ENCODE measurements at regions not wholly inside any gene's neighbourhood (a gene's known extent, or its start where the extent isn't known, plus 50 kb on each side); places are given as distances from the start of the nearest gene placed in this dataset.

DNA sequence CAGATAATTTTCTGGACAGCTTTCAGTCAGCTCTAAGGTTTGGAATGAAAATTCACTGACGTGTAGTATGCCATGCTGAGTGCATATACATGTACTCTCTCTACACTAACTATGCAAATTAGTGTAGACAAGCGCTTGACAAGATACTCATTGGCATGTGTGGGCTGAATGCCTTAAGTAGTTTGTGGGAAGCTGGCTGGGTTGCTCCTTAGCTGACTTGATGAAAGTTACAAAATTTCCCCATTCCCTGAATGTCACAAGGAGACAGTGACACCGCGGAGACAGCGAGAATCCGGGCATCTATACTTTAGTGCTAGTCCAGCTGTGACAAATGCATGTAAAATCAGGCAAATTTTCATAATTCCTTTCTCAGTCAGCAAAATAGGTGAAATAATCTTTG lies 51.6 kb upstream of the C5orf46 start:
- H3K36me3 ChIP-seq = no peaks in the 10 kb centered on the region
- TF ChIP-seq, protein P1, sequence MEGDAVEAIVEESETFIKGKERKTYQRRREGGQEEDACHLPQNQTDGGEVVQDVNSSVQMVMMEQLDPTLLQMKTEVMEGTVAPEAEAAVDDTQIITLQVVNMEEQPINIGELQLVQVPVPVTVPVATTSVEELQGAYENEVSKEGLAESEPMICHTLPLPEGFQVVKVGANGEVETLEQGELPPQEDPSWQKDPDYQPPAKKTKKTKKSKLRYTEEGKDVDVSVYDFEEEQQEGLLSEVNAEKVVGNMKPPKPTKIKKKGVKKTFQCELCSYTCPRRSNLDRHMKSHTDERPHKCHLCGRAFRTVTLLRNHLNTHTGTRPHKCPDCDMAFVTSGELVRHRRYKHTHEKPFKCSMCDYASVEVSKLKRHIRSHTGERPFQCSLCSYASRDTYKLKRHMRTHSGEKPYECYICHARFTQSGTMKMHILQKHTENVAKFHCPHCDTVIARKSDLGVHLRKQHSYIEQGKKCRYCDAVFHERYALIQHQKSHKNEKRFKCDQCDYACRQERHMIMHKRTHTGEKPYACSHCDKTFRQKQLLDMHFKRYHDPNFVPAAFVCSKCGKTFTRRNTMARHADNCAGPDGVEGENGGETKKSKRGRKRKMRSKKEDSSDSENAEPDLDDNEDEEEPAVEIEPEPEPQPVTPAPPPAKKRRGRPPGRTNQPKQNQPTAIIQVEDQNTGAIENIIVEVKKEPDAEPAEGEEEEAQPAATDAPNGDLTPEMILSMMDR (IDR thresholded peaks at IDR 0.05; ENCODE audit: borderline replicate concordance) = no peak
- no peaks in the 10 kb centered on the region for H3K9me3 ChIP-seq (replicated peaks)
- intact Hi-C loops (cut with micrococcal nuclease) = no loop called here
- no peak overlapping the region for H3K4me3 ChIP-seq
- no peaks in the 10 kb centered on the region for H3K27me3 ChIP-seq (ENCODE audit: low read depth)
- no peak overlapping the region for H3K27ac ChIP-seq (replicated peaks)
- DNase-seq = no peak
- no peaks in the 10 kb centered on the region for H3K4me1 ChIP-seq

DNA sequence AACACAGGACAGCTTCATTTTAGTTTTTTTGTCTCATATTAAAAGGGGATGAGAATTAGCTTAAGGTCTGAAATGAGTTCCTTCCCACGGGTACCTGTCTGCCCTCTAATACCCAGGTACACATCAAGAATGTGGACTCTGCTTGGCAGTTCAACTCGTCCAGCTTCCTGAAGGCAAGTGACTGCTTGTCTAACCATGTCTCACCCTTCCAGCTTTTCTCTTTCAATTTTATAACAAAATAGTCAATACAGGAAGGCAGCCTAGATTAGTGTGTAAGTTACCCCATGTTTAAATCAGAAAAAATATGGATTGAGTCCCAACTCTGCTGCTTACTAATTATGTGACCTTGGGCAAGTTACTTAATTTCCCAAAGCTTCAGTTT lies 50.5 kb upstream of the C5orf46 start:
- no peaks in the 10 kb centered on the region for H3K4me1 ChIP-seq
- H3K27me3 ChIP-seq (ENCODE audit: low read depth) = no peaks in the 10 kb centered on the region
- no peaks in the 10 kb centered on the region for H3K9me3 ChIP-seq (replicated peaks)
- no peak for DNase-seq
- no peak overlapping the region for H3K4me3 ChIP-seq
- intact Hi-C loops (cut with micrococcal nuclease) = no loop called here
- H3K27ac ChIP-seq (replicated peaks) = no peak overlapping the region
- TF ChIP-seq, protein P1 (IDR thresholded peaks at IDR 0.05; ENCODE audit: borderline replicate concordance) = no peak
- H3K36me3 ChIP-seq = no peaks in the 10 kb centered on the region

DNA sequence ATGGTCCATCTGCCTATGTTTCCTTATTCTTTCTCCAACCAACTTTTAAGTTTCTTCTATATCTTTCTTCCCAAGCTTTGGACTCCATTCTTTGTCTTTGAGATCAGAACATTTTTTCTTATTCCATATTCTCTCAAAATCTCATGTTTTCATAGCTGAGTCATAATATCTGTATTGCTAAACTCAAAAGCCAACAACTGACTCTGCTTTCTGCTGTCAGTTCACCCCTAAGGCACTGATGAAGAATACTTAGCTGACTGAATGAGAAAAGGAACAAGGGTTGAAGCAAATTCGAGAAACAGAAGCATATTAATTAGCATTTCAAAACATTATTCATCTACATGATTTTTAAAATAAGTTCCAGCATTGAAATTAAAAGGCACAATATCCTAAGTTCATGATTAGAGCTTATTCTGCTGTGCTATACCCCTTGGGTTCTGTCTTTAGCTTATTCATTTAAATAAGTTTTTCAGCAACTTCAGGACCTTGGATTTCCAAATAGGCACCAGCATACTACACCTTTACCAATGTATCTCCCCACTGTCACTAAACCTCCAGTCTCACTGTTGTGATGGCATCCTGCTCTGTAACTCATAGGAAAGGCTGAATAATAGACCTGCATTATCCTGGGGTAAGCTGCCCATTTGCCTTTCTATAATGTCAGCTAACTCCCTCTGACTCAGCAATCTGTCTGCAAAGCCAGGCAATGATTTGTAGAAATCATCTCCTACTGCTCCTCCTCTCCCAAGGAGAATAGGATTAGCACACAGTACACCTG lies 49.9 kb upstream of the C5orf46 start:
- TF ChIP-seq, protein P1 (IDR thresholded peaks at IDR 0.05; ENCODE audit: borderline replicate concordance) = no peak
- Histone ChIP-seq H3K4me3 (no peak overlapping the region), H3K27ac (replicated peaks) (no peak overlapping the region), H3K36me3 (no peaks in the 10 kb centered on the region), H3K27me3 (ENCODE audit: low read depth) (no peaks in the 10 kb centered on the region), H3K9me3 (replicated peaks) (no peaks in the 10 kb centered on the region), H3K4me1 (no peaks in the 10 kb centered on the region)
- intact Hi-C loops (cut with micrococcal nuclease) = no loop called here
- DNase-seq = no peak

All from left ventricle myocardium inferior (tissue), 1 donor.